ENCODE measurements at regions not wholly inside any gene's neighbourhood (a gene's known extent, or its start where the extent isn't known, plus 50 kb on each side); places are given as distances from the start of the nearest gene placed in this dataset.

GRCh38 chr2:64922482-64923384 is 66.5 kb upstream of the SLC1A4 start (continued):
- TF ChIP-seq ZNF703 (CRISPR knock-in tag; IDR thresholded peaks at IDR 0.05; ENCODE audit: borderline replicate concordance) (0 out of 2 replicates have a peak, but pooled peaks have one; percentile 52), RAD21 (CRISPR knock-in tag; IDR thresholded peaks at IDR 0.05) (peak; percentile 48; the same call in 1 of the 2 replicates), AHDC1 (CRISPR knock-in tag; IDR thresholded peaks at IDR 0.05; ENCODE audit: borderline replicate concordance) (peak; percentile 65; the same call in 1 of the 2 replicates), HOXD1 (CRISPR knock-in tag; IDR thresholded peaks at IDR 0.05) (no peak; the same call in 1 of the 2 replicates), THAP7 (CRISPR knock-in tag; IDR thresholded peaks at IDR 0.05) (peak; percentile 65; the same call in 1 of the 2 replicates), ZUFSP (CRISPR knock-in tag; IDR thresholded peaks at IDR 0.05; ENCODE audit: borderline replicate concordance) (no peak), MEIS1 (CRISPR knock-in tag; IDR thresholded peaks at IDR 0.05; ENCODE audit: borderline replicate concordance) (no peak), ZNF326 (CRISPR knock-in tag; IDR thresholded peaks at IDR 0.05; ENCODE audit: borderline replicate concordance) (no peak), TCF7L2 (IDR thresholded peaks at IDR 0.05; ENCODE audit: low read depth, low read length) (peak; percentile 86), ZNF18 (CRISPR knock-in tag; IDR thresholded peaks at IDR 0.05; ENCODE audit: insufficient replicate concordance) (no peak), ZNF644 (CRISPR knock-in tag; IDR thresholded peaks at IDR 0.05; ENCODE audit: low read depth) (peak; percentile 67; the same call in 1 of the 2 replicates)

Measured in HepG2 (cell line).